SKM-1 treated with dmso at 0.1 percent for 144 hours (cell line): ENCODE measurements at regions not wholly inside any gene's neighbourhood (a gene's known extent, or its start where the extent isn't known, plus 50 kb on each side); places are given as distances from the start of the nearest gene placed in this dataset.
"Not testable (repeated sequence)": the region's sequence is repeated elsewhere in the genome, so short reads cannot be mapped to it uniquely, and the experiment has no call there.

Experiments used
- DNase-seq: peaks from one replicate; lab custom pipeline; 2025; ENCODE audit not compliant: unreplicated experiment; lab: John Stamatoyannopoulos, UW

- DNase-seq, result no peak
Measured at GRCh38 chr12:85626784-85627171, 209.4 kb downstream of the RASSF9 start.

- no peak for DNase-seq
Measured at GRCh38 chr12:85627584-85627983, 208.6 kb downstream of the RASSF9 start.

- not testable (repeated sequence) for DNase-seq
Measured at GRCh38 chr12:85628562-85628961, 207.6 kb downstream of the RASSF9 start.

DNA sequence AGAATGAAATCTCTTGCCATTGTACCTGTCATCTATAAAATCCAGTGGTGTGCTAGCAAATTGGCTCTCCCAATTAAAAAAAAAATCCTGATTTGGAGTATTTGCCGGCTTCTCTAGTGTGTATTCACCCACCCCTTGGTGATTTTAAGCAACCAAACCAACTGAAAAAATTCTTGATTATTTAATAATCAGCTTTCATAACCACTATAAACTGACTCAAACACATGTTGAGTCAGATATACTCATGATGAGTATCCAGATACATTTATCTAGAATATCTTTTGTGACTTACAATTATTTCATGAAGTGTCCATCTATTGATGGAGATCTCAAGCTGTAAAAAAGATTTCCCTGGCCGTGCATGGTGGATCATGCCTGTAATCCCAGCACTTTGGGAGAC is 205.4 kb downstream of the RASSF9 start:
- DNase-seq, result no peak

GRCh38 chr12:85632390-85632789 is 203.8 kb downstream of the RASSF9 start:
- DNase-seq, result no peak

GRCh38 chr12:85633491-85633890 is 202.7 kb downstream of the RASSF9 start:
- no peak for DNase-seq

- DNase-seq, result no peak
Measured at GRCh38 chr12:85639834-85640233, 196.4 kb downstream of the RASSF9 start.

GRCh38 chr12:85641796-85642195 is 194.4 kb downstream of the RASSF9 start:
- DNase-seq, result no peak

GRCh38 chr12:85642288-85642687 is 193.9 kb downstream of the RASSF9 start:
- no peak for DNase-seq

DNA sequence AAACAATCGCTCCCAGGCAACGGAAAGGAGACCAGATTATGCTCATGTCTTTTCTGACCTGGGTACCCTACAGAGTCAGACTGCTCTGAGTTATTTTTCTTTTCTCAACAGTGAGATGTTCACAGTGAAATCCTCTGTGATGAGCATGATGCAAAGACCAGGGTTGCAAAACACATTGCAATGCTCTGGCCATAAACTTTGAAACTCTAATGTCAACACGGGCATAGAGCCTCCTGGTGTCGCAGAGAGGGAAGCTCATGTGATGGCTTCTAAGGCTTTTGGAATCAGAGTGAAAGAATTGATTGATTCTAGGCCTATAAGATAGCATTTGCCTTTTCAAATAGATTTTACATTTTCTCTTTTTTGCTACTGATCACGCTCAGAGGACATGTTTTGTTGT is 193.4 kb downstream of the RASSF9 start:
- no peak for DNase-seq

- no peak for DNase-seq
Measured at GRCh38 chr12:85644508-85644907, 191.7 kb downstream of the RASSF9 start.

DNA sequence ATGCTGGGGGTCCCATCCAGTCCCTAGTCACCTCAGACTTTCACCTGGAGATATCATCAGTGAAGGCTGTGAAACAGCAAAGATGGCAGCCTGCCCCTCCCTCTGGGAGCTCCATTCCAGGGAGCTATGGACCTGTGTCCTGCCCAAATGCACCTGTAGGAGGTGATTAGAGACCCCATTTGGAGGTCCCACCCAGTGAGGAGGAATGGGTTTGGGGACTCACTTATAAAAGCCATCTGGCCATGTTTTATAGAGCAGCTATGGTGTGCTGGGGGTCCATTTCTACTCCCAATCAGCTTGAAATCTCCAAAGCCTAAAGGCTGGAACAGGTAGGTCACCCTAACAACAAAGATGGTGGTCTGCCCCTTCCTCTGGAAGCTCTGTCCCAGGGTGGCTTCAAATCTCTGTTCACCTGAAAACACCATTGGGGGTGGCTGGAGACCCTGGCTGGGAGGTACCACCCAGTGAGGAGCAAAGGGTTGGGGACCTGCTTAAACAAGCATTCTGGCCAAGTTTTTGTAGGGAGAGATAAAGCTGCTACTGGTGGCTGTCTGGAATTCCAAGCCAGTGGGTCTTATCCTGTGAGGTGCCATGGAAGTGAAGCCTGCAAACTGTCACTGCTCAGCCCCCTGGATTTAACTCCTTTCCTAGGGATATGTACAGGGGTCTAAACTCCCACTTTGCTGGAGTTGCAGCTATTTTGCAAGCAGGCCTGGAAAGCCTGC is 182.3 kb downstream of the RASSF9 start:
- no peak for DNase-seq

GRCh38 chr12:85654456-85654840 is 181.8 kb downstream of the RASSF9 start:
- no peak for DNase-seq

GRCh38 chr12:85656561-85656960 is 179.6 kb downstream of the RASSF9 start:
- no peak for DNase-seq

GRCh38 chr12:85657251-85657650 is 179.0 kb downstream of the RASSF9 start:
- no peak for DNase-seq

- no peak for DNase-seq
Measured at GRCh38 chr12:85657836-85658630, 178.2 kb downstream of the RASSF9 start.

- DNase-seq, result no peak
Measured at GRCh38 chr12:85659754-85660530, 176.3 kb downstream of the RASSF9 start.

DNA sequence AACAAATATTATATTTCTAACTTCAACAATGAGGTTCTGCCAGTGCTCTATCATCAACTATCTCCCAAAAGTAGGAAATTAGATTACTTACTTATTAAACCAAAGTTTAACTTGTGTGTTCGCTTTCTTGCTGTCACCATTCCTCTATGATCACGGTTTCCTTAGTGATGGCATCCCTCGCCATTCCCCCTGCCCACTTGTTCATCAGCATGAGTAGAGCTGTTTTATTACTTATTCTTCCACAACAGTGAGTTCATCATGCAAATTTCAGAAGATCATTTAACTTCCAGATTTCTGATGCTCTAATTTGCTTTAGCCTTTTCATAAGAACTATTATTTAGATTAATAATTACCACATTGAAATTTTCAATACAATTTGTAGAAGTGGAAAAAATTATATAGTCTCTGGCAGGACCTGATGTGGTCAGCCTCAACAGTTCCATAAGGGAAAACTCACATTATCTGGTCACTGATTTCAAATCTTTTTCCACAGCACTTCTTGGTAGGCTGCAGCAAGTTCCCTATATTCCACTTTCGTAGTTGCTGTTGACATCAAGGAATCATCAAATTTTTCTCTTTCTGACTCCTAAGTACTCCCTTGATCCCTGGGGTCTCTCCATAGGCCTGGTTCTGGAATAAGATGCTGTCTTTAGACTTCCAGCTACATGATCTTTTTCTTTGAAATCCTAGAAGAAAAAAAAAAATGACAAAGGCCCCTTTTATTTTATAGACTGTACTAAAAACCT is 174.6 kb downstream of the RASSF9 start:
- no peak for DNase-seq

- DNase-seq, result no peak
Measured at GRCh38 chr12:85662207-85662602, 174.0 kb downstream of the RASSF9 start.

GRCh38 chr12:85663631-85664030 is 172.6 kb downstream of the RASSF9 start:
- no peak for DNase-seq

GRCh38 chr12:85664429-85664828 is 171.8 kb downstream of the RASSF9 start:
- DNase-seq, result no peak
